Mononuclear cell (primary cell): ENCODE measurements at regions not wholly inside any gene's neighbourhood (a gene's known extent, or its start where the extent isn't known, plus 50 kb on each side); places are given as distances from the start of the nearest gene placed in this dataset.
"Not testable (repeated sequence)": the region's sequence is repeated elsewhere in the genome, so short reads cannot be mapped to it uniquely, and the experiment has no call there.

Experiments
- H3K27me3 ChIP-seq: 2 replicates; pipeline ENCODE4 v1.6.0; 2011; ENCODE audit warnings: low read length, control low read depth; ENCODE audit not compliant: insufficient read depth
- H3K4me1 ChIP-seq: 2 replicates; pipeline ENCODE4 v1.5.1; 2011; ENCODE audit warnings: mild to moderate bottlenecking, low read length, control low read depth; ENCODE audit not compliant: insufficient read depth
- H3K4me3 ChIP-seq: 2 replicates; pipeline ENCODE4 v1.5.1; 2011; ENCODE audit warnings: mild to moderate bottlenecking, low read length, moderate library complexity
- H3K9me3 ChIP-seq: 2 replicates; pipeline ENCODE4 v1.5.1; 2011; ENCODE audit warnings: low read depth, mild to moderate bottlenecking, control low read depth, low read length

DNA sequence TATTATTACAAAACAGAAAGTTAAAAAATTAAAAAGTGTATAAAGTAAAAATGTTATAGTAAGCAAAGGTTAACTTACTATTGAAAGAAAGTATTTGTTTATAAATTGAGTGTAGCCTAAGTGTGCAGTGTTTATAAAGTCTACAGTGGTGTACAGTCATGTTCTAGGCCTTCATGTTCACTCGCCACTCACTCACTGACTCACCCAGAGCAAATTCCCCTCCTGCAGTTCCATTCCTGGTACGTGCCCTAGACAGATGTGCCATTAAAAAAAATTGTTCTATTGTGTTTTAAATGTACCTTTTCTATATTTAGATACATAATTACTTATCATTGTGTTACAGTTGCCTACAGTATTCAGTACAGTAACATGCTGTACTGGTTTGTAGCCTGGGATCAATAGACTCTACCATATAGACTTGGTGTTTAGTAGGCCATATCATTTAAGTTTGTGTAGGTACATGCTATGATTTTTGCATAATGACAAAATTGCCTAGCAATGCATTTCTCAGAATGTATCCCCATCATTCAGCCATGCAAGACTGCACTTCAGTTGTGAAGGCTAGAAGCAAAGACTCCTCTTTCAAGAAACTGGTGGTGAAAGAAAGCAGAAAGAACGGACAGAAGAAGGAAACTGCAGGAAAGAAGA, 100.6 kb downstream of the DACT1 start:
- no peaks in the 10 kb centered on the region for H3K9me3 ChIP-seq
- no peaks in the 10 kb centered on the region for H3K4me1 ChIP-seq
- no peak overlapping the region for H3K4me3 ChIP-seq
- no peaks in the 10 kb centered on the region for H3K27me3 ChIP-seq

DNA sequence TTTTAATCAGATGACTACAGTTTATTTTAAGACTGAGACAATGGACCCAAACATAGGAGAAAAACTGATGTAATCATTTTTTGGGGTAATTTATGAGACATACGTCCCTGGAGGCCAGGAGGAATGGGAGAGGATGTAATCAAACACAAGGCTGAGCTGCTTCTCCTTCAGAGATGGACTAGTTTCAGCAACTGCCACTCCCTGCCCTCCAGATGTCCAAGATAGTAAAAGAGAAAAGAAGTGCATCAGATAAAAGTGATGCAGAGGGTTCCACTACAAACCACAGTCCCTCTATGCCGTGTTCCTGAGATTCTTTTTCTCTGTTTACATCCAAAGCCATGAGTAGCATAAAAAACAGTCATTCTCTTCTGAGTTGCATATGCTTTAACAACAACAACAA, 101.1 kb downstream of the DACT1 start:
- H3K27me3 ChIP-seq = no peaks in the 10 kb centered on the region
- no peak overlapping the region for H3K4me3 ChIP-seq
- no peaks in the 10 kb centered on the region for H3K4me1 ChIP-seq
- H3K9me3 ChIP-seq = no peaks in the 10 kb centered on the region

- H3K27me3 ChIP-seq = no peaks in the 10 kb centered on the region
- H3K4me3 ChIP-seq = no peak overlapping the region
- no peaks in the 10 kb centered on the region for H3K9me3 ChIP-seq
- H3K4me1 ChIP-seq = no peaks in the 10 kb centered on the region
Observed at GRCh38 chr14:58739674-58740073, 101.9 kb downstream of the DACT1 start.

GRCh38 chr14:58740379-58740935, 102.7 kb downstream of the DACT1 start:
- Histone ChIP-seq H3K4me1 (no peaks in the 10 kb centered on the region), H3K9me3 (no peaks in the 10 kb centered on the region), H3K27me3 (no peaks in the 10 kb centered on the region), H3K4me3 (no peak overlapping the region)

DNA sequence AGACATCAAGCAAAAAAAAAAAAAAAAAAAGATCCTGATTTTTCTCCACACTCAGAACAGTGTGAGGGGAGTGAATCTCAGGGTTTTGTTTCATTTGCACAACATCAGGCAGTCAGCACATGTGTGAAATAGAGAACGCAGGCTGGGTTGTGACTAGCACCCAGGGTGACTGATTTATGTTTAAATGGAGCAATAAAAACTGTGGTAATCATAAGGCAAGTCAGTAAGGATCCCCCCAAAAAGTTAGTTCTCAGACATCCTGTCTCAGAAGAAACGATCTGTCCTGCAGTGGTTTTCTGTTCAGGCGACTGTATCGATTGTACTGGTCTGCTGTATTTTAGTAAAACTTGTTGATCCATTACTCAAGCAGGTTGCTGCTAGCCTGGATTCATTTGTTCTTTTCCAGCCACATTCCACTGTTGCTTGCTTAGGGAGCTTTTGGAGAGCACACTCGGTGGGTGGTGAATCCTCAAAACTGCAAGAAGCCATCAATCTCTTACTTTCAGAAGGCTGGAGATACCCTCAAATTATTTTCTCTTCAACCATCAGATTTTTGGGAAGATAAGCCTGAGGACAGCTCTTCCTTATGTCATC, 107.1 kb downstream of the DACT1 start:
- no peaks in the 10 kb centered on the region for H3K27me3 ChIP-seq
- no peak overlapping the region for H3K4me3 ChIP-seq
- no peaks in the 10 kb centered on the region for H3K9me3 ChIP-seq

GRCh38 chr14:58746261-58746660, 108.5 kb downstream of the DACT1 start:
- H3K4me1 ChIP-seq = peaks cover 40% of the 10 kb centered on the region
- H3K4me3 ChIP-seq = no peak overlapping the region
- H3K27me3 ChIP-seq = no peaks in the 10 kb centered on the region
- no peaks in the 10 kb centered on the region for H3K9me3 ChIP-seq

More for the DNA sequence above, 107.1 kb downstream of the DACT1 start:
- H3K4me1 ChIP-seq = peaks cover 38% of the 10 kb centered on the region

DNA sequence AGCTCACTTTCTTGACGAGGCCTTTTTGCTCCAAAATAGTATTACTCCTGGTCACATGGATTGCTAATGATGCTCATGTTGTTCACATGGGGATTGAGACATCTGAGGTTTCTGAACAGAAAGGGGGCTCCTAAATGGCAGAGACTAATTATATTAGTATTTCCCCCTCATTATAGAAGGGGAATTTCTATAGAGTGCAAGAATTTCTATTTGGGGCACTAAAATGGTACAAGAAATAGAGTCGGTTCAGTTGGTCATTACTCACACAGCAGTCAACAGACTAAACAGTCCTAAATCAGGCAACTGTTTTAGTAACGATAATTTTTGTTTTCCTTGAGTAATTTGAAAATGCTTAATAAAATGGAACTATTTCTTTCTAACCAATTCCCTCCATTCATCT, 108.9 kb downstream of the DACT1 start:
- Histone ChIP-seq H3K4me1 (peaks cover 40% of the 10 kb centered on the region), H3K27me3 (no peaks in the 10 kb centered on the region), H3K4me3 (no peak overlapping the region), H3K9me3 (no peaks in the 10 kb centered on the region)

GRCh38 chr14:58747181-58747580, 109.4 kb downstream of the DACT1 start:
- no peaks in the 10 kb centered on the region for H3K9me3 ChIP-seq
- no peaks in the 10 kb centered on the region for H3K27me3 ChIP-seq
- peaks cover 42% of the 10 kb centered on the region for H3K4me1 ChIP-seq
- no peak overlapping the region for H3K4me3 ChIP-seq

- H3K27me3 ChIP-seq, H3K4me3 ChIP-seq, H3K9me3 ChIP-seq: not testable (repeated sequence)
- H3K4me1 ChIP-seq = peaks cover 50% of the 10 kb centered on the region
Observed at GRCh38 chr14:58748251-58748650, 110.5 kb downstream of the DACT1 start.

DNA sequence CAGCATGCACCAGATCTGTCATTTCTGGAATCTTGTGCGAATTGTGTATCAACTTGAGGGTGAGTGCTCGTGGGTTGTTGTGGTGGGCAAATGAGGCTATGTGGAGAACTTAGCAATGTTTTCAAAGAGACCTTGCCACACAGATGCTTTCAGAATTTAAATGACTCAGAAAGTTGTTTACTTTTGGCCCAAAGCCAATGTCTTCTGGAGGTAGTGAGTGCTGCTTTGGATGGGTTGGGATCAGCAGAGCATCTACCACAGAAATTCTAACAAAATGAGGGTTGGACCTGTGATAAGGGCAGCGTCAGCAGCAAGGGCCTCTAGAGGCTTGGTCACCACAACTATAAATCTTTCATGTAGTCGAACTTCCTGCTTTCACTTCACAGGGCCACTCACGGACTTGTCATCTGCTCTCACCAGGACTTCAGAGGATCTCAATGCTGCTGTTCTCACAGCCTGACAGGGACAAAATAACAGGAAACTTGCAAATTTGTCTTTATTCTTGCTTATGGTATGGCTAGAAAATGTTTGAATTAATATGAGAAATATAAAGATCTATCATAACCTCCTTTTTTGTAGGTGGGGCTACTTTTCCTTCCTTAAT, 111.4 kb downstream of the DACT1 start:
- Histone ChIP-seq H3K4me1 (peaks cover 55% of the 10 kb centered on the region), H3K27me3 (no peaks in the 10 kb centered on the region), H3K9me3 (no peaks in the 10 kb centered on the region), H3K4me3 (no peak overlapping the region)

GRCh38 chr14:58750321-58751269, 112.8 kb downstream of the DACT1 start:
- Histone ChIP-seq H3K4me1 (peaks cover 55% of the 10 kb centered on the region), H3K4me3 (no peak overlapping the region), H3K27me3 (no peaks in the 10 kb centered on the region), H3K9me3 (no peaks in the 10 kb centered on the region)

- H3K4me1 ChIP-seq = peaks cover 45% of the 10 kb centered on the region
- H3K27me3 ChIP-seq = no peaks in the 10 kb centered on the region
- no peak overlapping the region for H3K4me3 ChIP-seq
- no peaks in the 10 kb centered on the region for H3K9me3 ChIP-seq
Observed at GRCh38 chr14:58751788-58752187, 114.0 kb downstream of the DACT1 start.

GRCh38 chr14:58752289-58752688, 114.5 kb downstream of the DACT1 start:
- Histone ChIP-seq H3K4me1 (peaks cover 40% of the 10 kb centered on the region), H3K9me3 (no peaks in the 10 kb centered on the region), H3K4me3 (no peak overlapping the region), H3K27me3 (no peaks in the 10 kb centered on the region)

GRCh38 chr14:58752771-58753201, 115.0 kb downstream of the DACT1 start:
- Histone ChIP-seq H3K27me3 (no peaks in the 10 kb centered on the region), H3K9me3 (no peaks in the 10 kb centered on the region), H3K4me3 (no peak overlapping the region), H3K4me1 (peaks cover 35% of the 10 kb centered on the region)
